HepG2 (cell line): ENCODE measurements at regions not wholly inside any gene's neighbourhood (a gene's known extent, or its start where the extent isn't known, plus 50 kb on each side); places are given as distances from the start of the nearest gene placed in this dataset.
A peak's percentile ranks its signal among the peaks of the same experiment; 100 is the strongest.

Source experiments
- ATAC-seq: fragments of 200-7000 bp; cut with Tn5 transposase; 3 replicates; pipeline ENCODE4 v1.9.1; 2020; ENCODE audit warnings: mild to moderate bottlenecking, moderate library complexity
- BruUV-seq: library from RNA; stranded (reverse); fragments of 400-500 nt; replicated peaks from 2 replicates; lab custom pipeline; 2021; lab: Mats Ljungman, UMichigan
- CTCF ChIA-PET: fragments of 300-600 bp; formaldehyde crosslinking; extraction: SDS; loops from one replicate; lab custom pipeline; 2021; ENCODE audit warnings: low total read pairs, inconsistent platforms, low intra/inter-chr PET ratio; lab: Yijun Ruan, JAX
- POLR2A ChIA-PET: fragments of 350-600 bp; sonication (Branson Sonifier 250); formaldehyde crosslinking; loops from one replicate; lab custom pipeline; 2020; ENCODE audit warnings: antibody characterized with exemption, inconsistent platforms; lab: Yijun Ruan, JAX
- DNase-seq: peaks from one replicate; pipeline ENCODE4 v3.0.0-alpha.2; 2015; ENCODE audit warnings: low spot score
- FAIRE-seq: peaks from 3 replicates; lab custom pipeline; 2011; peaks lifted over from hg19 to GRCh38; lab: Jason Lieb, UNC
- H2AFZ ChIP-seq: one replicate; pipeline ENCODE4 v1.6.1; 2011; ENCODE audit warnings: low read length, inconsistent platforms
- H3K27ac ChIP-seq: fragments of 300-600 bp; 3 replicates; pipeline ENCODE4 v1.8.0; 2011; ENCODE audit warnings: mixed run types, mild to moderate bottlenecking, mixed read lengths, low read length, inconsistent platforms; ENCODE audit not compliant: insufficient read depth; ENCODE audit errors: extremely low read length
- H3K27me3 ChIP-seq, 2 experiments: fragments of 200-600 bp in 1 of 2; 2 replicates in 1 of 2; 3 replicates in 1 of 2; pipeline versions ENCODE4 v1.6.0 to v1.8.0; 2011; ENCODE audit warnings: low read length in 2 of 2, mild to moderate bottlenecking in 2 of 2, moderate library complexity in 2 of 2, inconsistent platforms in 1 of 2; ENCODE audit not compliant: insufficient read depth in 2 of 2, control insufficient read depth in 1 of 2
- H3K36me3 ChIP-seq, 2 experiments: fragments of 200-600 bp in 1 of 2; replicated peaks in 1 of 2; 2 replicates in 1 of 2; 3 replicates in 1 of 2; pipeline versions ENCODE4 v1.5.1 to v1.8.0; 2011; ENCODE audit warnings: low read length in 2 of 2, inconsistent platforms in 1 of 2; ENCODE audit not compliant: insufficient read depth in 2 of 2, control insufficient read depth in 1 of 2
- H3K4me1 ChIP-seq: 2 replicates; pipeline ENCODE4 v1.5.1; 2012; ENCODE audit warnings: low read length, inconsistent platforms; ENCODE audit not compliant: insufficient read depth
- H3K4me2 ChIP-seq: 2 replicates; pipeline ENCODE4 v1.6.0; 2011; ENCODE audit warnings: low read depth, low read length, inconsistent platforms
- H3K4me3 ChIP-seq, 3 experiments: fragments of 200-600 bp in 1 of 3; sonication (generic), shearing (Covaris generic) in 1 of 3; replicated peaks in 1 of 3; 2 replicates each; pipeline ENCODE4 v1.5.1; 2011 to 2016; ENCODE audit warnings: low read length in 3 of 3, inconsistent platforms in 2 of 3, low read depth in 2 of 3, mild to moderate bottlenecking in 2 of 3, control low read depth in 1 of 3, mixed read lengths in 1 of 3; ENCODE audit not compliant: insufficient read depth in 1 of 3
- H3K79me2 ChIP-seq: one replicate; pipeline ENCODE4 v1.6.1; 2011; ENCODE audit warnings: low read length, inconsistent platforms; ENCODE audit not compliant: insufficient read depth
- H3K9ac ChIP-seq: 2 replicates; pipeline ENCODE4 v1.6.0; 2011; ENCODE audit warnings: mild to moderate bottlenecking, low read depth, low read length, inconsistent platforms; ENCODE audit not compliant: insufficient read depth
- H3K9me3 ChIP-seq: 2 replicates; pipeline ENCODE4 v1.5.1; 2012; ENCODE audit warnings: mild to moderate bottlenecking, low read length
- H4K20me1 ChIP-seq: 2 replicates; pipeline ENCODE4 v1.6.0; 2011; ENCODE audit warnings: inconsistent platforms, mild to moderate bottlenecking, low read length, moderate library complexity; ENCODE audit not compliant: insufficient read depth
- AHDC1 ChIP-seq: sonication (generic); formaldehyde crosslinking; IDR thresholded peaks from 2 replicates; pipeline ENCODE4 v1.5.1; 2020; ENCODE audit warnings: mild to moderate bottlenecking, missing genetic modification reagents, borderline replicate concordance
- FOXA3 ChIP-seq: IDR thresholded peaks from 2 replicates; pipeline ENCODE4 v1.6.1; 2016; ENCODE audit warnings: missing genetic modification reagents, missing compliant biosample characterization
- FOXO1 ChIP-seq: sonication (generic); formaldehyde crosslinking; IDR thresholded peaks from 2 replicates; pipeline ENCODE4 v1.4.0; 2020; ENCODE audit warnings: missing genetic modification reagents
- IKZF5 ChIP-seq: IDR thresholded peaks from 2 replicates; pipeline ENCODE4 v1.6.1; 2018; ENCODE audit warnings: missing genetic modification reagents, mild to moderate bottlenecking, missing compliant biosample characterization
- NR2F6 ChIP-seq, 2 experiments: IDR thresholded peaks; 2 replicates each; pipeline ENCODE4 v1.6.1; 2016; ENCODE audit warnings: antibody characterized with exemption in 1 of 2, mild to moderate bottlenecking in 1 of 2
- PCBP1 ChIP-seq: fragments of 200-400 bp; formaldehyde crosslinking; IDR thresholded peaks from 2 replicates; pipeline ENCODE4 v1.6.1; 2017; ENCODE audit warnings: mild to moderate bottlenecking, low read depth, low read length, borderline replicate concordance
- RXRB ChIP-seq: IDR thresholded peaks from 2 replicates; pipeline ENCODE4 v1.6.1; 2016; ENCODE audit warnings: borderline replicate concordance, missing genetic modification reagents, missing compliant biosample characterization
- SAP130 ChIP-seq: IDR thresholded peaks from 2 replicates; pipeline ENCODE4 v1.6.1; 2016; ENCODE audit warnings: low read depth
- SIX4 ChIP-seq: sonication (generic); formaldehyde crosslinking; IDR thresholded peaks from 2 replicates; pipeline ENCODE4 v1.4.0; 2020; ENCODE audit warnings: missing genetic modification reagents
- SOX13 ChIP-seq, 3 experiments: fragments of 450-650 bp in 1 of 3; sonication (generic) in 1 of 3; formaldehyde crosslinking in 1 of 3; IDR thresholded peaks in 2 of 3; conservative IDR thresholded peaks in 1 of 3; 2 replicates each; pipeline versions ENCODE4 v1.5.0 to v1.6.1; 2016 to 2020; ENCODE audit warnings: antibody characterized with exemption in 1 of 3, mild to moderate bottlenecking in 1 of 3, missing compliant biosample characterization in 1 of 3, missing genetic modification reagents in 1 of 3, moderate library complexity in 1 of 3
- ZNF12 ChIP-seq: sonication (generic); formaldehyde crosslinking; IDR thresholded peaks from 2 replicates; pipeline ENCODE4 v1.5.0; 2020; ENCODE audit warnings: missing genetic modification reagents
- ZNF205 ChIP-seq: IDR thresholded peaks from 2 replicates; pipeline ENCODE4 v1.6.1; 2018; ENCODE audit warnings: missing biosample characterization, missing genetic modification reagents
- ZNF260 ChIP-seq: sonication (generic); formaldehyde crosslinking; IDR thresholded peaks from 2 replicates; pipeline ENCODE4 v1.4.0; 2020; ENCODE audit warnings: missing genetic modification reagents, low read depth, mild to moderate bottlenecking, borderline replicate concordance
- ZZZ3 ChIP-seq: sonication (generic); formaldehyde crosslinking; IDR thresholded peaks from 2 replicates; pipeline ENCODE4 v1.4.0; 2020; ENCODE audit warnings: missing genetic modification reagents, mild to moderate bottlenecking, borderline replicate concordance
- WGBS: methylation state at CpG from one replicate; pipeline ENCODE4 v1.1.6; 2017; ENCODE audit warnings: low lambda C conversion rate; 5-methylcytosine and 5-hydroxymethylcytosine counted together
- in situ Hi-C: cut with HindIII; loops from 2 replicates; pipeline ENCODE4 v1.10.0; 2017; ENCODE audit warnings: low pct_unique_long_range_greater_than_20kb; ENCODE audit not compliant: extremely low pct_ligation_motif_present
- intact Hi-C: fragments of 100-400 bp; cut with micrococcal nuclease; formaldehyde crosslinking; loops from one replicate; pipeline ENCODE4 v1.10.0; 2022; ENCODE audit not compliant: unreplicated experiment
- TF ChIP-seq, protein P1 (sequence below): IDR thresholded peaks from 2 replicates; pipeline ENCODE4 v1.6.1; 2016; ENCODE audit warnings: mild to moderate bottlenecking
- TF ChIP-seq, protein P2 (sequence below): sonication (generic); formaldehyde crosslinking; IDR thresholded peaks from 2 replicates; pipeline ENCODE4 v1.8.0; 2022; ENCODE audit warnings: mild to moderate bottlenecking, missing genetic modification reagents, moderate library complexity

- Histone ChIP-seq H3K4me2 (peak overlapping the region; percentile 19; the same call in 1 of the 2 replicates), H3K27ac (no peak overlapping the region), H3K4me3 (no peak overlapping the region), H4K20me1 (no peaks in the 10 kb centered on the region), H2AFZ (no peak overlapping the region), H3K9ac (no peak overlapping the region), H3K36me3 (no peaks in the 10 kb centered on the region), H3K27me3 (no peaks in the 10 kb centered on the region), H3K79me2 (no peaks in the 10 kb centered on the region), H3K9me3 (no peaks in the 10 kb centered on the region), H3K4me1 (peaks cover 48% of the 10 kb centered on the region)
- POLR2A ChIA-PET: no interaction called here
- WGBS: 6% methylated on average over 3 of the region's 3 CpGs
- in situ Hi-C loops: no loop called here
- intact Hi-C loops: no loop called here
- no TSS peak for BruUV-seq
- CTCF ChIA-PET: no interaction called here
- no peak for FAIRE-seq
- DNase-seq: no peak
- peak; percentile 92 for ATAC-seq
- TF ChIP-seq ZNF12 (CRISPR knock-in tag): peak; percentile 70; the same call in 1 of the 2 replicates
- TF ChIP-seq IKZF5 (CRISPR knock-in tag): 0 out of 2 replicates have a peak, but pooled peaks have one; percentile 27
- TF ChIP-seq SAP130 (CRISPR knock-in tag): 0 out of 2 replicates have a peak, but pooled peaks have one; percentile 12
- TF ChIP-seq ZZZ3 (CRISPR knock-in tag): no peak
- TF ChIP-seq, protein P1, sequence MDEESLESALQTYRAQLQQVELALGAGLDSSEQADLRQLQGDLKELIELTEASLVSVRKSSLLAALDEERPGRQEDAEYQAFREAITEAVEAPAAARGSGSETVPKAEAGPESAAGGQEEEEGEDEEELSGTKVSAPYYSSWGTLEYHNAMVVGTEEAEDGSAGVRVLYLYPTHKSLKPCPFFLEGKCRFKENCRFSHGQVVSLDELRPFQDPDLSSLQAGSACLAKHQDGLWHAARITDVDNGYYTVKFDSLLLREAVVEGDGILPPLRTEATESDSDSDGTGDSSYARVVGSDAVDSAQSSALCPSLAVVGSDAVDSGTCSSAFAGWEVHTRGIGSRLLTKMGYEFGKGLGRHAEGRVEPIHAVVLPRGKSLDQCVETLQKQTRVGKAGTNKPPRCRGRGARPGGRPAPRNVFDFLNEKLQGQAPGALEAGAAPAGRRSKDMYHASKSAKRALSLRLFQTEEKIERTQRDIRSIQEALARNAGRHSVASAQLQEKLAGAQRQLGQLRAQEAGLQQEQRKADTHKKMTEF: 0 out of 2 replicates have a peak, but pooled peaks have one; percentile 22
- 0 out of 2 replicates have a peak, but pooled peaks have one; percentile 32 for TF ChIP-seq AHDC1 (CRISPR knock-in tag)
- TF ChIP-seq FOXO1 (CRISPR knock-in tag): 0 out of 2 replicates have a peak, but pooled peaks have one; percentile 28
- TF ChIP-seq ZNF260 (CRISPR knock-in tag): no peak
- TF ChIP-seq ZNF205 (CRISPR knock-in tag): peak; percentile 81; the same call in 1 of the 2 replicates
- no peak for TF ChIP-seq NR2F6 (IDR thresholded peaks at IDR 0.05)
- TF ChIP-seq NR2F6 (CRISPR knock-in tag; IDR thresholded peaks at IDR 0.05): peak; percentile 23; the same call in 1 of the 2 replicates
- TF ChIP-seq SOX13 (IDR thresholded peaks at IDR 0.05): no peak
- peak in 1 of 2 experiments; percentile 65; a peak in 2 of 4 replicates for TF ChIP-seq SOX13 (CRISPR knock-in tag; conservative IDR thresholded peaks at IDR 0.05 in 1 of 2, IDR thresholded peaks at IDR 0.05 in 1 of 2)
- no peak for TF ChIP-seq PCBP1
- TF ChIP-seq FOXA3 (CRISPR knock-in tag): peak; percentile 31; the same call in 1 of the 2 replicates
- TF ChIP-seq, protein P2, sequence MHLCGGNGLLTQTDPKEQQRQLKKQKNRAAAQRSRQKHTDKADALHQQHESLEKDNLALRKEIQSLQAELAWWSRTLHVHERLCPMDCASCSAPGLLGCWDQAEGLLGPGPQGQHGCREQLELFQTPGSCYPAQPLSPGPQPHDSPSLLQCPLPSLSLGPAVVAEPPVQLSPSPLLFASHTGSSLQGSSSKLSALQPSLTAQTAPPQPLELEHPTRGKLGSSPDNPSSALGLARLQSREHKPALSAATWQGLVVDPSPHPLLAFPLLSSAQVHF (CRISPR knock-in tag): no peak
- TF ChIP-seq SIX4 (CRISPR knock-in tag): peak; percentile 68; the same call in 1 of the 2 replicates
- TF ChIP-seq RXRB (CRISPR knock-in tag): 0 out of 2 replicates have a peak, but pooled peaks have one; percentile 14
Observed at GRCh38 chr3:30123224-30123623, 483.2 kb upstream of the TGFBR2 start.
